NOMO-1 treated with dmso at 0.1 percent for 144 hours (cell line): ENCODE measurements at regions not wholly inside any gene's neighbourhood (a gene's known extent, or its start where the extent isn't known, plus 50 kb on each side); places are given as distances from the start of the nearest gene placed in this dataset.
"Not testable (repeated sequence)": the region's sequence is repeated elsewhere in the genome, so short reads cannot be mapped to it uniquely, and the experiment has no call there.

Experiments used
- DNase-seq: peaks from one replicate; lab custom pipeline; 2025; ENCODE audit not compliant: unreplicated experiment; lab: John Stamatoyannopoulos, UW

DNA sequence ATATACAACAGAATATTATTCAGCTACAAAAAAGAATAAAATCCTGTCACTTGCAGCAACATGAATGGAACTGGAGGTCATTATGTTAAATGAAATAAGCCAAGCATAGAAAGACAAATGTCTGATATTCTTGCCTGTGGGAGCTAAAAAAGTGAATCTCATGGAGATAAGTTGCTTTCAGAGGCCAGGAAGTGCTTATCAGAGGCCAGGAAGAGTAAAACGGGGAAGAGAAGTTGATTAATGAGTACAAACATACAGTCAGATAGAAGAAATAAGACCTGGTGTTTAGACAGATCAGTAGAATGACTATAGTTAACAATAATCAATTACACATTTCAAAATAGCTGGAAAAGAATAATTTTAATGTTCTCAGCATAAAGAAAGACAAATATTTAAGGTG lies 54.4 kb upstream of the CPHXL start:
- no peak for DNase-seq

DNA sequence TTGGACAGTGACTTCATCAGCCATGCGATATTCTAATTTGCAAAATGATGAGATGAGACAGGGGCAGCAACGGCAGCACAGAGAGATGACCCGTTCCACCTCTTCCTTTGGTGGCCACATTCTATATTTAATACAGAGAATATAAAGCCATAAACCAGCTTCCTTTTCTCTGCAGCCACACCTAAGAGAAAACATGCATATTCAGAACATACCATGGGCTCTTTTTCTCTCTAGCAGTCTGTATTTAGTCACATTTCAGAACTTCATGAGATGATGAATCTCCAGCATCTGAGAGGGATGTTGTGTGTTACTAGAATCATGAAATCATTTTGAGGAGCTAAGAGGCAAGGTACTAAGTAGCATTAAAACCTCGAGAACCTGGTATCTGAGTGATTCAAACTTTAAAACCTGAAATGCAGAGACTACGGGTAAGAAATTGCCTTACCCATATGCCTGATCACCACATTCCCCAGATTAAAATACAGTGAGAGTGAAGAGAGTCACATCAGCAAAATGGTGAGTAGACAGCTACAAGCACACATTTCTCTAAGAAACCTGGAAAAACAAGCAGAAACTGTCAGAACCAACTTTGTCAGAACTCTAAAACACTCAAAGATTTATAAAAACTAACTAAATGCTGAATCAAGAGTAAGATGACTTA lies 55.5 kb upstream of the CPHXL start:
- no peak for DNase-seq

DNA sequence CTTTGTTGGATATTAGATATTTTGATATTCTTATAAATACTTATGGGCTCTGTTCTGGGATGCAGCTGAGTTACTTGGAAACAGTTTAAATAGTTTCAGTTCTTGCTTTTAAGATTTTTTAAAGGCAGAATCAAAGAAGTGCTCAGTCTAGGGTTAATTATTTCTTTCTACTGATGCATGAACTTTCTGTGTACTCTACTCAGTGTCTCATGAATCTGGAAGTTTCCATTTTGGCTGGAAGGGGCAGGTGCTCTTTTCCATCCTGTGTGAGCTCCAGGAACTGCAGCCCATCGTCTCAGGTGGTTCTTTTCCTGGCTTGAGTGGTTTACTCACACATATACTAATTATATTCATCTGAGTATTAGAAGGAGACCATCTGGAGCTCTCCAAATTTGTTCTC lies 61.1 kb upstream of the CPHXL start:
- DNase-seq: no peak

DNA sequence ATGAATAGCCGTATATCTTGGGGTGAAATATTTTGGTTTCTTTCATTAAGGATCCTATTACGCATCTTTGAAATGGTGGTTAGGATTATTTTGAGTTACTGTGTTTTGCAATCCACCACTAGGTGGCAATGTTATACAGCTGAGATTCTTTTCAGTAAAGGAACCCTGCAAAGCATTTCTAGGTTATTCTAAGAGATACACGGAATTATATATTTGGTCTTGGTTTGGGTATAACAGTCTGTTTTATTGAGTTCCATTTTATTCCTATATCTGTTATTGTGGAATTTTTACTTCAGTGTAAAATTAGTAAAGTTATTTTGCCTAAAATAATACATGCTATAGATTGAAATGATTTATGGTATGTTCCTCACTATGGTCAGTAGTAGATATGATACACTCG lies 62.9 kb upstream of the CPHXL start:
- DNase-seq: no peak

DNA sequence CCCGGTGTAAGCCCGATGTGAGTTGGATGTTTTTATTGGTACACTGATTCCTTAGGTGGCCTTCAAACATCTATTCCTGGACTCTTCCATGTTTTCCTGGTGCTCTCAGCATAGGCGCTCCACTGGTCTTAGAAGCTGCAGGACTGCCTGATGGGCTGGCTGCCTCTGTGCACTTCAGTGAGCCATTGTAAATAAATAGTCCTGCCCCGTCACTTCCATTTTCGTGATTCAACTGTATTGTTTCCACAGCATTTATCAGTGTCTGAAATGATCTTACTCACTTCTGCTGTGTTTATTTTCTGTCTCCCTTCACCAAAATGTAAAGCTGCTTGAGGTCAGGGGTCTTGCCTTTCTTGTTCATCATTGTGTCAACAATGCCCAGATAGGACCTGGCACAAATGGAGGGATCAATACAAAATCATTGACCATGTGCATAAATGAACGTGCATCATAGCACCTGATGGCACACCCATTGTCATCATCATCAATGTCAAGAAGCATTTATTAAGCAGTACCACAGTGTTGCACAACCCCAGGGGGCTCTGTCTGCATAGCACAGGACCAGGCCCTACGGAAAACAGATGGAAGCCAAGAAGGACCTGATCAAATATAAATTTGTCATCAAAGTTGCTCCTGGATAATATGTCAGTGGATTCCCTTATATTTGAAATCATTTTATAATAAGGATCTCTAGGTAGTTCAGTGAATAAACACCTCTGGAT lies 66.6 kb upstream of the CPHXL start:
- no peak for DNase-seq

DNA sequence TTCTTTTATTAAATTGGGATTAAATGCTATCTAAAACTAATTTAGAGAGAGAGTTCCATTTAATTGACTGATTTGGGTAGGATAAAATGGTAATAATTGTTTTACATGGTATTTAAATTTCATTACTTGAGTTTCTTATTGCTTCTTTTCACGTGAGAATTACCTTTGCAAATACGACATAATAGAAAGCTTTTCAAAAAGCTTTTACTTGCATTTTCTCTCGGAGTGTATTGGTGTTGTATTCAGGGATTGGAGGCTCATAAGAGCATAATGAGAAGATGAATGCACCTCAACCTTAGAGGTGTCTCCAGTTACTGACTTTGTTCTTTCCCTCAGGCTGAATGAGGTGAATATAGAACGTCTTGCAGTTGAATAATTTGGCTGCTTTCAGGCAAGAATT lies 67.4 kb upstream of the CPHXL start:
- no peak for DNase-seq

DNA sequence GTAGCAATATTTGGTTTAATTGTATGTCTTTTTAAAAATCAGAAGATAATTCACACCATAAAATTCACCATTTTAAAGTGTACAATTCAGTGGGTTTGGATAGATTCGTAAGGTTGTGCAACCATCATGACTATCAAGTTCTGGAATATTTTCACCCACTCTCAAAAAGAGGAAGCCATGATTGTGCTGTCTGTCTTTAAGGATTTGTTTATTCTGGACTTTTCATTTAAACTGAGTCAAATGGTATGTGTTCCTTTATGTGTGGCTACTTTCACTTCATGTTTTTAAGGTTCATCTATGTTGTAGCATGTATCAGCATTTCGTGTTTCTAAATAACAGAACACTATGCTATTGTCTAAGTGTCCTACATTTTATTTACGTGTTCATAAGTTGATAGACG lies 68.1 kb upstream of the CPHXL start:
- no peak for DNase-seq

DNA sequence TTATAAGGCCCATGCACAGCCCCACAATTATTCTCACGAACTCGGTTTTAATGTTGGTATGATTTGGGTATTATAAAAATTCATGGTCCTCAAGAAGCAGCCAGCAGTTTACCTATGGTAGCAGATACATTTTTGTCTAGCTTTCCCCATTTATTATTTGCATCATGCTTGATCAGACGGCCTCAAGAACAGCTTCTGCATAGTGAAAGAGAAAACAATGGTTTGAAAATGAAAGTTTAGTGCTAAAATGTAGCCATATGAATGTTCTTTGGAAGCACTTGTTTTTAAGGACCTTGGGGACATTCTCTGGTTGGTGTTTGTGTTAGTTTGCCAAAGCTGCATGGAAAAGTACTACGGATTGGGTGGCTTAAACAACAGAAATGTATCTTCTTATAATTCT lies 72.4 kb upstream of the CPHXL start:
- no peak for DNase-seq

DNA sequence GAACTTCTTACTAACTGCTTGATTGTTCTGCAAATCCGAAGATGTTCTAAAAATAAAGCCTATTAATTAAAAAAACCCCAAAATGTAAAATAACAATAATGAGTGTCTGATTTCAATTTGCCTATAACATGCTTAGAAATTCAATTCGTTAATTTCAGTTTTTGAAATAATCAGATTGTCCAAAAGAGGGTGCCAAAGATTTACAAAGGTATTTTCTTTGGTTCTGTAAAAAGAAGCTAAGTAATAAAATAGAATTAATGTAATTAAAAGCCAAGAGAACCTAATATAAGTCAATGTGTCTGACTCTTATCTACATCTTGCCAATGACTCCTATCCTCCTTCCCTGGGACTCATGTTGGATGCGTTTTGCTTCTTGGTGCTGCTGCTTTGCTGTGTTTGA lies 75.0 kb upstream of the CPHXL start:
- no peak for DNase-seq

DNA sequence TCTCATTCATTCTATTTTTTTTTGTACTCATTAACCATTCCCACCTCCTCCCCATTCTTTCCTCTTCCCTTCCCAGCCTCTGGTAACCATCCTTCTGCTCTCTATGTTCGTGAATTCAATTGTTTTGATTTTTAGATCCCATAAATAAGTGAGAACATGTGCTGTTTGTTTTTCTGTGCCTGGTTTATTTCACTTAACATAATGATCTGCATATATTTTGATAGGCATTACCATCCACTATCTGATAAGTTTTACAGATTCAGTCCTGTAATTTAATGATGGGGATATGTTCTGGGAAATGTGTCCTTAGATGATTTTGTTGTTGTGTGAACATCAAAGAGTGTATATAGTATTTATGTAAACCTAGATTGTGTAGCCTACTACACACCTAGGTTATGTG lies 77.5 kb upstream of the CPHXL start:
- no peak for DNase-seq

DNA sequence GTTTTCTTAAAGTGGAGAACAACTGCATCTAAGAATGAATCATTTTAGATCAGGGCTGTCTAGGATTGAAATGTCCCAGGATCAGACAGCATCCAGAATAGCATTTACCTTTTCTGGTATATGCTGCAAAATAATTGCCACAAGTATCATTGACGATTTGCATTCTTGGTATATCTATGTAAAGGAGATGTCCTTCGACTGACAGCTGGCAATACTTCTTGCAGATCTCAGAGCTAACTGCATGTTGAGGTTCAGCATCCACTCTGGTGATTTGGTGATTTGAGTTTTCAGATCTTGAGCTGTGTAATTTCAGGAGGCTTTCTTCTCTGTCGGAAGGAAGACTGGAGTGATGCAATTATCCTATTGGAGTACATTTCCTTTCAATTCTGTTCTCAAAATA lies 78.1 kb upstream of the CPHXL start:
- DNase-seq: no peak

DNA sequence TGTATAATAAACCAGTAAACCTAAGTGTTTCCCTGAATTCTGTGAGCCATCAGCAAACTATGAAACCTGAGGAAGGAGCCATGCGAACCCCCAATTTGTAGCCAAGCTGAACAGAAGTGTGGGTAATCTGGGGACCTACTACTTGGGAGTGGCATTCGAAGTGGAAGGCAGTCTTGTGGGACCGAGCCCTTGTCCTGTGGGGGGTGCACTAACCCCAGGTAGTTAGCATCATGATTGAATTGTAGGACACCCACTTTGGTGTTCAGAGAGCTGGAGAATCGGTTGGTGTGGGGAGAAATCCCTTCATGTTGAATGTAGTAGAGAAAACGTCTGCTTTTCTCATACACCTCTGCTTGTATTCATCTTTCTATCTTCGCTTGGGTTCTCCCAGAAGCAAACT lies 79.7 kb upstream of the CPHXL start:
- no peak for DNase-seq

DNA sequence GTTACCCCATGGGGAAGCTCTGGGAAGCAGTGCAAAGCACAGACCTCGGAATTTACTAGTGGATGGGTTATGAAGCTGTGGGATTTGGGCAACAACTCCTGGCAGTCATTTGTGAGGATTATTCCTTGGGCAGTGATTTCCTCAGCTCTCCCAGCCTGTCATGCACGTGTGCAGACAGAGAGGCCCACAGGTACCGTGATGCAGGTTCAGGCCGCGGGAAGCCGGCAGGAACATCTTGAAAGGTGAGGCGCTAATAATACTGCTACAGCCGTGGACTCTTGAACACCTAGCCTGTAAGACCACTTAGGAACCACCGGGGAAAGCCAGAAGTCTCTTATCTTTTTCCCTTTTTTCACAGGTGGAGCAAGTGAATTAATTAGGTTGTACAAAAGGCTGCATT lies 80.2 kb upstream of the CPHXL start:
- no peak for DNase-seq

DNA sequence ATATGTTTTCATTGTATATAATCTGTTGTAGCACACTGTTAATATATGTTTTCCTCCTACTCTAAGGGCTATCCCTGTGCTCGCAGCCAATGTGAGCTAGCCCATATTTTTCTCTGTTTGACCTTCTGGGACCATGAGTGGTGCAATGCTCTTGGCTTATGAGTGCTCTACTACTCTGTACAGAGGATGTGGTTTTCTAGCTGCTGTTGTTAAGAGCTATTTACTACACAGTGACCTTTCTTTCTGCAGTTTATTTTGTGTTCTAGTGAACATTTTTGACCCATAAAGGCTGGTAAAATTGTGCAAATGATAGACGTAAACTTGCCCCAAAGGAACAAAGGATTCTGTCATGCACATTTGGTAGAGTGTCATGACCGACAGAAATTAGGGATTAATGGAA lies 84.1 kb upstream of the CPHXL start:
- no peak for DNase-seq

DNA sequence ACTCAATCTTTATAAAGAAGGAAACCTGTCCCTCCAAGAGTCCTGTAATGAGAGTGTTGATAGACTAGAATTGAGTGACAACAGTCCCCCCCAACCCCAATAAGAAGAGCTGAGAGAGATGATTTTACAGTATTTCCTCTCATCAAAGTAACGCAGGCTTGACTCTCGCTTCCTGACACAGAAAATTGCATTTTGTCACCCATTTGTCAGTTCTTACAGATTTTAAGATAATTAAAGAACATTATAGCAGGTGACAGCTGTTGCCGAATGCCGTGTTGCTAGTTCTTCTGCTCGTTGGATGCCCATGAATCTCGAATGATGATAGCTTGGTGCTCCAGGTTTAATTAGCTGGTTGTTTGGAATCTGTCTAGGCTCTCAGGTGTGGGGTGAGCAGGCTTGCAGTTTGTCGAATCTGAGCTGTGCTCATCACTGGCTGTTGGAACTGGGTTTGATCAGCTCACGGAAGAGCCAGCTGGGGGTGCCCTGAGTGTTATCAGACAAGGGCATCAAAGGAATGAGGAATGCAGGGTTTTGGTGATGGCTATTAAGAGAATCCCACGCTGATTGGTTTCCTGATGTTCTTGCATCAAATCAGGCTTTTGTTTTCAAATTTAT lies 84.8 kb upstream of the CPHXL start:
- DNase-seq: no peak

DNA sequence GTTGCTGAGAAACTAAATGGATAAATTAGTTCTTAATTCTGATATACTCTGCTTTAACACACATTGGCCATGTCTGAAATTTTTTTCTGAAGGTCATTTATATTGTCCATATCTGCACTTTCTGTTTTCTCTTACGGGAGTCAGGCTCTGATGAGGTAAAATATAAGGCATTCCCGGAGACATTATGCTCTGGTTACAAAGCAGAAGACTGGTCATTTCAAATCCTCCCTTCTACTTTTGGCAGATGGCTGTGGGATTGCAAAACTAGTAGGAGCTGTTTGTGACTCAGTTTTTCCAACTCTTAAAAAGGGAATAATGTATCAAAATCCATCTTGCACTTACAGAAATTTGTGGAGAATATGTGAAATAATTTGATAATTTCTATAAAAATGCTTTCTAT lies 92.2 kb upstream of the CPHXL start:
- no peak for DNase-seq

DNA sequence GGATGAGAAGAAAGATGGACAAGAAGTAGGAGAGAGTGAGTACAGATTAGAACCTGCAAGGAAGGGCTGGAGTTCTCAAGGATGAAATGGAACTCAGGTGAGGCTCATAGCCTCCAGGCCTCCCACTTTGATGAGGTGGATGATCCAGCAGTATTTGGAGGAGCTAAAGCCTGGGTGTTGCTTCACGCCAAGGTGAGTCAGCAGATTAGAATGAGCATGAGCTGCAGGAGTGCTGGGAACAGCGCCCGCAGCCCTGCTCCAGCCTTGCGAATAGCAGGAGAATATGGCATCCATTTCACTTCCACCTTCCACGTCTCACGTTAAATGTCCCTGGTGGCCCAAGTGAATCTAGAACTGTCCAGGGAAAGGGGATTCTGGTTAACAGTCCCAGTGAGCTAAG lies 94.4 kb upstream of the CPHXL start:
- no peak for DNase-seq

DNA sequence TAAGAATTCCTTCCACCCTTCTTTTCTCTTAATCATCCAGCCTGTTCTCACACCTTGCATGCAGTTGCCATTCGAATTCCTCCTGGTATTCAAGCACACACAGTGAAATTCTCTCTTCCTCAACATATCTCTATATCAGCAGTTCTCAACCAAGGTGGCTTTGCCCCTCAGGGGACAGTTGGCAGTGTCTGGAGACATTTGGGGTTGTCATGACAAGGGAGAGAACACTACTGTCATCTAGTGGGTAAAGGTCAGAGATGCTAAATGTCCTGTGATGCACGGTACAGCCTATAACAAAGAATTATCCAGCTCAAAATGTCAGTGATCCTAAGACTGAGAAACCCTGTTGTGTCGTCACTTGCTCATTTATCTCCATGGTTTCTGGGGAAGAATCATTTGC lies 94.8 kb upstream of the CPHXL start:
- no peak for DNase-seq

DNA sequence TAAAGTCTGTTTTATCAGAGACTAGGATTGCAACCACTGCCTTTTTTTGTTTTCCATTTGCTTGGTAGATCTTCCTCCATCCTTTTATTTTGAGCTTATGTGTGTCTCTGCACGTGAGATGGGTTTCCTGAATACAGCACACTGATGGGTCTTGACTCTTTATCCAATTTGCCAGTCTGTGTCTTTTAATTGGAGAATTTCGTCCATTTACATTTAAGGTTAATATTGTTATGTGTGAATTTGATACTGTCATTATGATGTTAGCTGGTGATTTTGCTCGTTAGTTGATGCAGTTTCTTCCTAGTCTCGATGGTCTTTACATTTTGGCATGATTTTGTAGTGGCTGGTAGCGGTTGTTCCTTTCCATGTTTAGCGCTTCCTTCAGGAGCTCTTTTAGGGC lies 99.5 kb upstream of the CPHXL start:
- DNase-seq: not testable (repeated sequence)

DNA sequence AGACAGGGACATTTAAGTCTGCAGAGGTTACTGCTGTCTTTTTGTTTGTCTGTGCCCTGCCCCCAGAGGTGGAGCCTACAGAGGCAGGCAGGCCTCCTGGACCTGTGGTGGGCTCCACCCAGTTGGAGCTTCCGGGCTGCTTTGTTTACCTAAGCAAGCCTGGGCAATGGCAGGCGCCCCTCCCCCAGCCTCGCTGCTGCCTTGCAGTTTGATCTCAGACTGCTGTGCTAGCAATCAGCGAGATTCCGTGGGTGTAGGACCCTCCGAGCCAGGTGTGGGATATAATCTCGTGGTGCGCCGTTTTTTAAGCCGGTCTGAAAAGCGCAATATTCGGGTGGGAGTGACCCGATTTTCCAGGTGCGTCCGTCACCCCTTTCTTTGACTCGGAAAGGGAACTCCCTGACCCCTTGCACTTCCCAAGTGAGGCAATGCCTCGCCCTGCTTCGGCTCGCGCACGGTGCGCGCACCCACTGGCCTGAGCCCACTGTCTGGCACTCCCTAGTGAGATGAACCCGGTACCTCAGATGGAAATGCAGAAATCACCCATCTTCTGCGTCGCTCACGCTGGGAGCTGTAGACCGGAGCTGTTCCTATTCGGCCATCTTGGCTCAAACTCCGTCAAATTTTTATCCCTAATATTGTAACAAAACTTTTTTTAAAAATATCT lies 101.2 kb upstream of the CPHXL start:
- DNase-seq: not testable (repeated sequence)

DNA sequence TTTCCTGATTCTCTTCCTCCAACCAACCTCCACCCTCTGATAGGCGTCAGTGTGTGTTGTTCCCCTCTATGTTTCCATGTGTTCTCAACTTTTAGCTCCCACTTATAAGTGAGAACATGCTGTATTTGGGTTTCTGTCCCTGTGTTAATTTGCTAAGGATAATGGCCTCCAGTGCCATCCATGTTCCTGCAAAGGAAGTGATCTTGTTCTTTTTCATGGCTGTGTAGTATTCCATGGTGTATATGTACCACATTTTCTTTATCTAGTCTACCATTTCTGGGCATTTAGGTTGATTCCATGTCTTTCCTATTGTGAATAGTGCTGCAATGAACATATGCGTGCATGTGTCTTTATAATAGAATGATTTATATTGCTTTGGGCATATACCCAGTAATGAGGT lies 107.1 kb upstream of the CPHXL start:
- DNase-seq: not testable (repeated sequence)

DNA sequence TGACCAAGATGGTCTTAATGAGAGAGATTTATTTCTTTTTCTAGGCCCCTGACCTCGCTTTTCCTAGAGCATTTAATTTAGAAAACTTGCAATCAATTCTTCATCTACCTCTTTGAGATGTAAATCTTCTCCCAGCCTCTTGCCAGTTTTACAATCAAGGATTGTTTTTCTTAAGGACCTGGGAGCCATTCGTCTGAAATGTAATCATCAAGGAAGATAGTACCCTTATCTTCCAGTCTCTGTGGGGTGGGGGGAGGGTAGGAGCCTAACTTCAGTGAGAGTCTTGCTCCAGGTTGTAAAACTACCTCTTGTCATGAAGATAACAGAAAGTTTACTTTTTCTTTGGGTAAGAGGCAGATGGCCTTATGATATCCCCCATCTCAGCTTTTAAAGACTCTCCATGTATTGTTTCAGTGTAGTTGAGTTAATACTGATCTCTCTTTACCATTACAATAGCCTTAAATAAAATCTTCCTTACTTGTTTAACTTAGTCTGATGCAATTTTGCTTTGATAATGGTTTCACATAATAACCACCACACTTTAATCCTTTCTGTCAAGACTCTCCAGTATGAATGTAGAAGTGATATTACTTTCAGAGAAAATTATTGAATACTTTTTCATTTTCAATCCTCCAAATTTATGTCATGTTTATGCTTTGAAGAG lies 110.2 kb upstream of the CPHXL start:
- no peak for DNase-seq
